Lower leg skin (tissue), 3 donors: ENCODE measurements at regions not wholly inside any gene's neighbourhood (a gene's known extent, or its start where the extent isn't known, plus 50 kb on each side); places are given as distances from the start of the nearest gene placed in this dataset.

Experiments
- POLR2A ChIP-seq, 2 donors: fragments of 450-650 bp; IDR thresholded peaks; one replicate each; pipeline ENCODE4 v1.6.1; 2016 to 2017; ENCODE audit warnings: antibody characterized with exemption in 2 of 2, mild to moderate bottlenecking in 1 of 2, moderate library complexity in 1 of 2
- TF ChIP-seq, protein P1 (sequence below), 3 donors: fragments of 450-650 bp; IDR thresholded peaks; one replicate each; pipeline ENCODE4 v1.5.1; 2016; ENCODE audit warnings: antibody characterized with exemption in 3 of 3, mild to moderate bottlenecking in 3 of 3, moderate library complexity in 2 of 3

DNA sequence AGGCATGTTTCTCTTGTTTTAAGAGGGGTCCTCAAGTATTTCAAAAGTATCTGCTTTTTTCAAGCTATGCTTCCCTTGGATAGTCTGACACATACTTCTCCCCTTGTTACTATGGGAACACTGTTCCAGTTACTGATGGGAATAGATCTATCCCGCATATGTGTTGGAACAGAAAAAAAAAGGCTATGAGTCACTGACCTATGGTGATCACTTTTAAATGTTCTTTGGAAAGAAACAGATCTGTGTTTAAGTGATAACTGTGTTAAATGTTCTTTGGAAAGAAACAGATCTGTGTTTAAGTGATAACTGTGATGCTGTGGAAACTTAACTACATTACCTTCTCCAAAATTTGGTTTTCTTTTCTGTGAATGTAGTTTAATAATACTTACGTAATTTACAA, 303.2 kb downstream of the TEX13C start:
- TF ChIP-seq POLR2A (IDR thresholded peaks at IDR 0.05) = no peak
- TF ChIP-seq, protein P1, sequence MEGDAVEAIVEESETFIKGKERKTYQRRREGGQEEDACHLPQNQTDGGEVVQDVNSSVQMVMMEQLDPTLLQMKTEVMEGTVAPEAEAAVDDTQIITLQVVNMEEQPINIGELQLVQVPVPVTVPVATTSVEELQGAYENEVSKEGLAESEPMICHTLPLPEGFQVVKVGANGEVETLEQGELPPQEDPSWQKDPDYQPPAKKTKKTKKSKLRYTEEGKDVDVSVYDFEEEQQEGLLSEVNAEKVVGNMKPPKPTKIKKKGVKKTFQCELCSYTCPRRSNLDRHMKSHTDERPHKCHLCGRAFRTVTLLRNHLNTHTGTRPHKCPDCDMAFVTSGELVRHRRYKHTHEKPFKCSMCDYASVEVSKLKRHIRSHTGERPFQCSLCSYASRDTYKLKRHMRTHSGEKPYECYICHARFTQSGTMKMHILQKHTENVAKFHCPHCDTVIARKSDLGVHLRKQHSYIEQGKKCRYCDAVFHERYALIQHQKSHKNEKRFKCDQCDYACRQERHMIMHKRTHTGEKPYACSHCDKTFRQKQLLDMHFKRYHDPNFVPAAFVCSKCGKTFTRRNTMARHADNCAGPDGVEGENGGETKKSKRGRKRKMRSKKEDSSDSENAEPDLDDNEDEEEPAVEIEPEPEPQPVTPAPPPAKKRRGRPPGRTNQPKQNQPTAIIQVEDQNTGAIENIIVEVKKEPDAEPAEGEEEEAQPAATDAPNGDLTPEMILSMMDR (IDR thresholded peaks at IDR 0.05) = no peak
